K562 (cell line): ENCODE measurements at regions not wholly inside any gene's neighbourhood (a gene's known extent, or its start where the extent isn't known, plus 50 kb on each side); places are given as distances from the start of the nearest gene placed in this dataset.

Source experiments
- ATAC-seq: fragments of 200-7000 bp; cut with Tn5 transposase; 3 replicates; pipeline ENCODE4 v1.9.1; 2020; ENCODE audit warnings: moderate library complexity
- BruUV-seq: library from RNA; stranded (reverse); fragments of 400-500 nt; replicated peaks from 2 replicates; lab custom pipeline; 2021; lab: Mats Ljungman, UMichigan
- CTCF ChIA-PET: fragments of 300-600 bp; formaldehyde crosslinking; extraction: SDS; loops from one replicate; lab custom pipeline; 2021; ENCODE audit warnings: low intra/inter-chr PET ratio; lab: Yijun Ruan, JAX
- POLR2A ChIA-PET: fragments of 300-600, 350-650 bp; sonication (Branson Sonifier 250); formaldehyde crosslinking; extraction: SDS; loops from one replicate; lab custom pipeline; 2021; ENCODE audit warnings: antibody characterized with exemption, inconsistent platforms; lab: Yijun Ruan, JAX
- DNase-seq, 4 experiments: peaks; one replicate each; pipeline versions ENCODE4 v3.0.0 to v3.0.0-alpha.2; 2011 to 2018; ENCODE audit warnings: low spot score in 3 of 4, mixed read lengths in 3 of 4; ENCODE audit errors: extremely low read depth in 1 of 4
- FAIRE-seq: peaks from 2 replicates; lab custom pipeline; 2011; peaks lifted over from hg19 to GRCh38; lab: Jason Lieb, UNC
- H2AFZ ChIP-seq: 2 replicates; pipeline ENCODE4 v1.6.0; 2011; ENCODE audit warnings: low read depth, low read length, control low read depth, inconsistent platforms
- H3K27ac ChIP-seq: fragments of 200-600 bp; 3 replicates; pipeline ENCODE4 v1.8.0; 2011; ENCODE audit warnings: low read depth, mild to moderate bottlenecking, control low read depth, inconsistent platforms, low read length, moderate library complexity, mixed read lengths; ENCODE audit errors: extremely low read depth
- H3K27me3 ChIP-seq, 2 experiments: fragments of 300-600 bp in 1 of 2; 2 replicates in 1 of 2; 3 replicates in 1 of 2; pipeline versions ENCODE4 v1.6.0 to v1.8.0; 2011; ENCODE audit warnings: inconsistent platforms in 2 of 2, low read length in 2 of 2, mild to moderate bottlenecking in 1 of 2, mixed read lengths in 1 of 2, moderate library complexity in 1 of 2; ENCODE audit not compliant: control insufficient read depth in 2 of 2, insufficient read depth in 2 of 2
- H3K36me3 ChIP-seq: fragments of 300-600 bp; 3 replicates; pipeline ENCODE4 v1.8.0; 2011; ENCODE audit warnings: mild to moderate bottlenecking, low read length, inconsistent platforms; ENCODE audit not compliant: control insufficient read depth, insufficient read depth
- H3K4me1 ChIP-seq, 2 experiments: fragments of 200-600 bp in 1 of 2; replicated peaks in 1 of 2; 2 replicates in 1 of 2; 3 replicates in 1 of 2; pipeline versions ENCODE4 v1.5.1 to v1.8.0; 2011; ENCODE audit warnings: inconsistent platforms in 2 of 2, low read length in 2 of 2, mild to moderate bottlenecking in 1 of 2, mixed read lengths in 1 of 2, moderate library complexity in 1 of 2; ENCODE audit not compliant: control insufficient read depth in 2 of 2, insufficient read depth in 2 of 2
- H3K4me2 ChIP-seq: 2 replicates; pipeline ENCODE4 v1.6.1; 2011; ENCODE audit warnings: low read length, control low read depth, inconsistent platforms, mixed read lengths; ENCODE audit not compliant: insufficient read depth
- H3K4me3 ChIP-seq: fragments of 200-600 bp; sonication (generic), shearing (Covaris generic); 2 replicates; pipeline ENCODE4 v1.5.1; 2016; ENCODE audit warnings: control low read depth, inconsistent platforms
- H3K79me2 ChIP-seq: fragments of 200-600 bp; 3 replicates; pipeline ENCODE4 v1.8.0; 2011; ENCODE audit warnings: low read length, inconsistent platforms; ENCODE audit not compliant: control insufficient read depth, insufficient read depth
- H3K9ac ChIP-seq, 2 experiments: 2 replicates each; pipeline versions ENCODE4 v1.6.0 to v1.6.1; 2011; ENCODE audit warnings: low read depth in 2 of 2, low read length in 2 of 2, control low read depth in 1 of 2, inconsistent platforms in 1 of 2, mild to moderate bottlenecking in 1 of 2, mixed read lengths in 1 of 2; ENCODE audit not compliant: insufficient read depth in 1 of 2
- H3K9me1 ChIP-seq: one replicate; pipeline ENCODE4 v1.6.0; 2011; ENCODE audit warnings: inconsistent platforms, mild to moderate bottlenecking, low read length, moderate library complexity; ENCODE audit not compliant: control insufficient read depth, insufficient read depth
- H3K9me3 ChIP-seq: replicated peaks from 2 replicates; pipeline ENCODE4 v1.5.1; 2011; ENCODE audit warnings: low read depth, low read length, inconsistent platforms; ENCODE audit not compliant: control insufficient read depth, insufficient read depth
- H4K20me1 ChIP-seq: replicated peaks from 2 replicates; pipeline ENCODE4 v1.6.1; 2011; ENCODE audit warnings: low read length, inconsistent platforms, mixed read lengths; ENCODE audit not compliant: control insufficient read depth, insufficient read depth
- CEBPB ChIP-seq: fragments of 450-650 bp; IDR thresholded peaks from 2 replicates; pipeline ENCODE4 v1.6.1; 2016; ENCODE audit warnings: missing genetic modification characterization, missing compliant biosample characterization
- HCFC1 ChIP-seq: IDR thresholded peaks from 2 replicates; pipeline ENCODE4 v1.6.1; 2012; ENCODE audit warnings: low read depth, low read length, improper control_type of control experiment
- KLF10 ChIP-seq: fragments of 250-450 bp; sonication (Bioruptor Pico); IDR thresholded peaks from 2 replicates; pipeline ENCODE4 v1.6.1; 2021; ENCODE audit warnings: matching md5 sums
- PURB ChIP-seq: sonication (generic); formaldehyde crosslinking; IDR thresholded peaks from 2 replicates; pipeline ENCODE4 v1.9.0; 2021; ENCODE audit warnings: low read depth, mild to moderate bottlenecking, missing genetic modification reagents
- ZNF436 ChIP-seq: fragments of 250-450, 450-650 bp; sonication (Bioruptor Pico); formaldehyde crosslinking; IDR thresholded peaks from 2 replicates; pipeline ENCODE4 v1.7.0; 2020; ENCODE audit warnings: mild to moderate bottlenecking
- ZNF696 ChIP-seq: fragments of 250-450 bp; sonication (Bioruptor Pico); conservative IDR thresholded peaks from 2 replicates; pipeline ENCODE4 v1.4.0; 2020; ENCODE audit warnings: mild to moderate bottlenecking, moderate library complexity
- in situ Hi-C: fragments of 300-500 bp; cut with MboI; formaldehyde crosslinking; loops from 4 replicates; pipeline ENCODE4 v1.15.0; 2018; ENCODE audit warnings: inconsistent platforms, mixed read lengths
- intact Hi-C: fragments of 100-400 bp; cut with micrococcal nuclease; formaldehyde crosslinking; loops from 2 replicates; pipeline ENCODE4 v1.14.2; 2022
- TF ChIP-seq, protein P1 (sequence below): fragments of 200-800 bp; sonication (Bioruptor generic); IDR thresholded peaks from 2 replicates; pipeline ENCODE4 v1.6.1; 2017; ENCODE audit warnings: missing genetic modification characterization, missing compliant biosample characterization
- TF ChIP-seq, protein P2 (sequence below): fragments of 450-650 bp; IDR thresholded peaks from 2 replicates; pipeline ENCODE4 v1.6.1; 2016; ENCODE audit warnings: low read depth, mild to moderate bottlenecking, moderate library complexity

DNA sequence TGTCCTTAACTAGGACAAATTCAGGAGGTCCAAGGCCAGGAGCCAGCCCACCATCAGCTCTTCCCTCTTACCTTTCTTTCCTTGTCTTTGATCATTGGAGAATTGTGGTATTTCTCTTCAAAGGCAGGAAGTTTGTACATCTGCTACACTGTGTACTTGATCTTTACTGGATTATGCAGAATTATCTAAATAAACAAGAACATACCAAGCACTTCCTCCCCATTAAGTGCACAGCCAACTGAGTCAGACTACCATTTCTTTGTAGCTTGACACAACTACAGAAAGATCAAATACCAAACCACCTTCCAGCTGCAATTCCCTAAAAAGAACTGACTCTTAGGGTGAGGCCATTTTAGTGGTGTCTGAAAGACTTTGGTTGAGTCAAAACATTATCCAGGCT lies 195.1 kb downstream of the HDGFL1 start:
- no peak for ATAC-seq
- Histone ChIP-seq H3K4me2 (no peak overlapping the region), H3K4me1 (no peaks in the 10 kb centered on the region), H3K36me3 (no peaks in the 10 kb centered on the region), H3K9me3 (no peaks in the 10 kb centered on the region), H3K9me1 (no peaks in the 10 kb centered on the region), H3K79me2 (no peaks in the 10 kb centered on the region), H3K9ac (no peak overlapping the region), H3K27ac (no peak overlapping the region), H4K20me1 (no peaks in the 10 kb centered on the region), H3K4me3 (no peak overlapping the region), H3K27me3 (no peaks in the 10 kb centered on the region), H2AFZ (no peak overlapping the region)
- in situ Hi-C loops (no loop called here), intact Hi-C loops (no loop called here)
- no peak for FAIRE-seq
- TF ChIP-seq, protein P1, sequence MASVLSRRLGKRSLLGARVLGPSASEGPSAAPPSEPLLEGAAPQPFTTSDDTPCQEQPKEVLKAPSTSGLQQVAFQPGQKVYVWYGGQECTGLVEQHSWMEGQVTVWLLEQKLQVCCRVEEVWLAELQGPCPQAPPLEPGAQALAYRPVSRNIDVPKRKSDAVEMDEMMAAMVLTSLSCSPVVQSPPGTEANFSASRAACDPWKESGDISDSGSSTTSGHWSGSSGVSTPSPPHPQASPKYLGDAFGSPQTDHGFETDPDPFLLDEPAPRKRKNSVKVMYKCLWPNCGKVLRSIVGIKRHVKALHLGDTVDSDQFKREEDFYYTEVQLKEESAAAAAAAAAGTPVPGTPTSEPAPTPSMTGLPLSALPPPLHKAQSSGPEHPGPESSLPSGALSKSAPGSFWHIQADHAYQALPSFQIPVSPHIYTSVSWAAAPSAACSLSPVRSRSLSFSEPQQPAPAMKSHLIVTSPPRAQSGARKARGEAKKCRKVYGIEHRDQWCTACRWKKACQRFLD (CRISPR knock-in tag) = no peak
- TF ChIP-seq CEBPB (no peak), KLF10 (no peak), HCFC1 (no peak), ZNF696 (CRISPR knock-in tag) (no peak), PURB (CRISPR knock-in tag) (no peak), ZNF436 (CRISPR knock-in tag) (no peak)
- TF ChIP-seq, protein P2, sequence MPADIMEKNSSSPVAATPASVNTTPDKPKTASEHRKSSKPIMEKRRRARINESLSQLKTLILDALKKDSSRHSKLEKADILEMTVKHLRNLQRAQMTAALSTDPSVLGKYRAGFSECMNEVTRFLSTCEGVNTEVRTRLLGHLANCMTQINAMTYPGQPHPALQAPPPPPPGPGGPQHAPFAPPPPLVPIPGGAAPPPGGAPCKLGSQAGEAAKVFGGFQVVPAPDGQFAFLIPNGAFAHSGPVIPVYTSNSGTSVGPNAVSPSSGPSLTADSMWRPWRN = no peak
- BruUV-seq = no TSS peak
- DNase-seq = no peak
- CTCF ChIA-PET = no interaction called here
- POLR2A ChIA-PET = no interaction called here
